GM19372 (cell line): ENCODE measurements at regions not wholly inside any gene's neighbourhood (a gene's known extent, or its start where the extent isn't known, plus 50 kb on each side); places are given as distances from the start of the nearest gene placed in this dataset.
A peak's percentile ranks its signal among the peaks of the same experiment; 100 is the strongest.

Source experiments
- ATAC-seq: cut with Tn5 transposase; IDR thresholded peaks from one replicate; pipeline ENCODE4 v1.9.1; 2021; ENCODE audit warnings: mild to moderate bottlenecking, low read depth, moderate library complexity; ENCODE audit not compliant: unreplicated experiment

GRCh38 chr3:28637742-28638141 is 289.1 kb upstream of the AZI2 start:
- no peak for ATAC-seq

- no peak for ATAC-seq
Measured at GRCh38 chr3:28645149-28645548, 296.5 kb upstream of the AZI2 start.

GRCh38 chr3:28646435-28646834 is 297.8 kb upstream of the AZI2 start:
- no peak for ATAC-seq

GRCh38 chr3:28649266-28649665 is 300.6 kb upstream of the AZI2 start:
- no peak for ATAC-seq

- ATAC-seq = no peak
Measured at GRCh38 chr3:28651159-28651558, 302.5 kb upstream of the AZI2 start.

GRCh38 chr3:28664123-28664522 is 315.5 kb upstream of the AZI2 start:
- ATAC-seq = no peak

GRCh38 chr3:28667646-28668621 is 319.3 kb upstream of the AZI2 start:
- peak; percentile 94 for ATAC-seq

- no peak for ATAC-seq
Measured at GRCh38 chr3:28669870-28670269, 321.2 kb upstream of the AZI2 start.

- ATAC-seq = no peak
Measured at GRCh38 chr3:28672406-28672805, 323.8 kb upstream of the AZI2 start.

GRCh38 chr3:28673446-28673845 is 324.8 kb upstream of the AZI2 start:
- no peak for ATAC-seq

GRCh38 chr3:28674212-28674611 is 325.6 kb upstream of the AZI2 start:
- ATAC-seq = no peak

- no peak for ATAC-seq
Measured at GRCh38 chr3:28677581-28677980, 329.0 kb upstream of the AZI2 start.

GRCh38 chr3:28678086-28678485 is 329.5 kb upstream of the AZI2 start:
- no peak for ATAC-seq

- no peak for ATAC-seq
Measured at GRCh38 chr3:28680050-28680449, 331.4 kb upstream of the AZI2 start.

- ATAC-seq = no peak
Measured at GRCh38 chr3:28682121-28682520, 333.5 kb upstream of the AZI2 start.

- no peak for ATAC-seq
Measured at GRCh38 chr3:28690176-28690575, 341.6 kb upstream of the AZI2 start.

GRCh38 chr3:28698706-28699105 is 350.1 kb upstream of the AZI2 start:
- no peak for ATAC-seq

- ATAC-seq = no peak
Measured at GRCh38 chr3:28699283-28699682, 350.7 kb upstream of the AZI2 start.

- ATAC-seq = no peak
Measured at GRCh38 chr3:28700728-28701127, 352.1 kb upstream of the AZI2 start.

- ATAC-seq = no peak
Measured at GRCh38 chr3:28703843-28704242, 355.2 kb upstream of the AZI2 start.

- ATAC-seq = no peak
Measured at GRCh38 chr3:28711293-28711692, 362.7 kb upstream of the AZI2 start.

GRCh38 chr3:28716939-28717338 is 368.3 kb upstream of the AZI2 start:
- no peak for ATAC-seq
